HEK293 (cell line): ENCODE measurements at regions not wholly inside any gene's neighbourhood (a gene's known extent, or its start where the extent isn't known, plus 50 kb on each side); places are given as distances from the start of the nearest gene placed in this dataset.

Experiments used
- ZNF324 ChIP-seq: fragments of 450-650 bp; formaldehyde crosslinking; IDR thresholded peaks from 2 replicates; pipeline ENCODE4 v1.5.1; 2016; ENCODE audit warnings: missing biosample characterization, missing genetic modification characterization
- ZNF433 ChIP-seq: fragments of 450-650 bp; formaldehyde crosslinking; IDR thresholded peaks from 2 replicates; pipeline ENCODE4 v1.5.1; 2016; ENCODE audit warnings: missing biosample characterization, missing genetic modification characterization, low read depth
- ZNF596 ChIP-seq: fragments of 450-650 bp; IDR thresholded peaks from 2 replicates; pipeline ENCODE4 v1.5.0; 2018; ENCODE audit warnings: missing biosample characterization, mild to moderate bottlenecking, missing genetic modification characterization, moderate library complexity
- ZNF600 ChIP-seq: fragments of 450-650 bp; formaldehyde crosslinking; IDR thresholded peaks from 2 replicates; pipeline ENCODE4 v1.5.1; 2016; ENCODE audit warnings: missing biosample characterization, missing genetic modification characterization
- TF ChIP-seq, protein P1 (sequence below): fragments of 450-650 bp; formaldehyde crosslinking; IDR thresholded peaks from 2 replicates; pipeline ENCODE4 v1.5.1; 2016; ENCODE audit warnings: missing biosample characterization, missing genetic modification characterization
- TF ChIP-seq, protein P2 (sequence below): fragments of 450-650 bp; formaldehyde crosslinking; IDR thresholded peaks from 2 replicates; pipeline ENCODE4 v1.5.1; 2016; ENCODE audit warnings: missing biosample characterization, missing genetic modification characterization

DNA sequence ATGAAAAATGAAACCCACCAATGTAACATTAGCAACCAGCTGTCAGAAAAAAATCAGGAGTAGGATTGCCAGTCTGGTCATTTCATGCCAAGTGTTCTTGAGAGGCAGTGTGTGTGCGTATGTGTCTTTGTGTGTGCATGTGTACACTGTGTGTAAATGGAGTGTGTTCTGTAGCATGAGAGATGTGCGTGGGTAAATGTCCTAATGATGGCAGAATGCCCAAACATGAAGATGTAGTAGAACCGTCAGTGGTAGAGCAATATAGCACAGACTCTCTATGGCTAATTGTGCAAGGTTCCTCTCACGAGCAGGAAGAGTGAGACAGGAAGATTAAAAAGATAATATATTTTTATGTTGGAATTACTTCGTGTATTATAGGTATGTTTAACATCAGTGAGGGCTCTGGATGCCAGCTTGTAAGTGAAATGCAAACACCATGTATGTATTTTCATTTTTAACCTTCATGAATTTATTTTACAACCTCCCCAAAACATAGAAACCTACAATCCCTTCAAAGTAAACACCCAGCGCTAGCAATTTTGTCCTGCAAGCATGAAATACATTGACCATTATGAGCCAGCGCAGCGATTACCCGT lies 1038.7 kb downstream of the IGSF11 start:
- TF ChIP-seq, protein P1, sequence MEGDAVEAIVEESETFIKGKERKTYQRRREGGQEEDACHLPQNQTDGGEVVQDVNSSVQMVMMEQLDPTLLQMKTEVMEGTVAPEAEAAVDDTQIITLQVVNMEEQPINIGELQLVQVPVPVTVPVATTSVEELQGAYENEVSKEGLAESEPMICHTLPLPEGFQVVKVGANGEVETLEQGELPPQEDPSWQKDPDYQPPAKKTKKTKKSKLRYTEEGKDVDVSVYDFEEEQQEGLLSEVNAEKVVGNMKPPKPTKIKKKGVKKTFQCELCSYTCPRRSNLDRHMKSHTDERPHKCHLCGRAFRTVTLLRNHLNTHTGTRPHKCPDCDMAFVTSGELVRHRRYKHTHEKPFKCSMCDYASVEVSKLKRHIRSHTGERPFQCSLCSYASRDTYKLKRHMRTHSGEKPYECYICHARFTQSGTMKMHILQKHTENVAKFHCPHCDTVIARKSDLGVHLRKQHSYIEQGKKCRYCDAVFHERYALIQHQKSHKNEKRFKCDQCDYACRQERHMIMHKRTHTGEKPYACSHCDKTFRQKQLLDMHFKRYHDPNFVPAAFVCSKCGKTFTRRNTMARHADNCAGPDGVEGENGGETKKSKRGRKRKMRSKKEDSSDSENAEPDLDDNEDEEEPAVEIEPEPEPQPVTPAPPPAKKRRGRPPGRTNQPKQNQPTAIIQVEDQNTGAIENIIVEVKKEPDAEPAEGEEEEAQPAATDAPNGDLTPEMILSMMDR, result no peak
- TF ChIP-seq ZNF324 (tag by site-specific recombination) (no peak), ZNF600 (tag by site-specific recombination) (no peak), ZNF433 (tag by site-specific recombination) (no peak), ZNF596 (tag by site-specific recombination) (no peak)
- TF ChIP-seq, protein P2, sequence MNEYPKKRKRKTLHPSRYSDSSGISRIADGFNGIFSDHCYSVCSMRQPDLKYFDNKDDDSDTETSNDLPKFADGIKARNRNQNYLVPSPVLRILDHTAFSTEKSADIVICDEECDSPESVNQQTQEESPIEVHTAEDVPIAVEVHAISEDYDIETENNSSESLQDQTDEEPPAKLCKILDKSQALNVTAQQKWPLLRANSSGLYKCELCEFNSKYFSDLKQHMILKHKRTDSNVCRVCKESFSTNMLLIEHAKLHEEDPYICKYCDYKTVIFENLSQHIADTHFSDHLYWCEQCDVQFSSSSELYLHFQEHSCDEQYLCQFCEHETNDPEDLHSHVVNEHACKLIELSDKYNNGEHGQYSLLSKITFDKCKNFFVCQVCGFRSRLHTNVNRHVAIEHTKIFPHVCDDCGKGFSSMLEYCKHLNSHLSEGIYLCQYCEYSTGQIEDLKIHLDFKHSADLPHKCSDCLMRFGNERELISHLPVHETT, result no peak
